Peyer's patch (tissue), 4 donors: ENCODE measurements at regions not wholly inside any gene's neighbourhood (a gene's known extent, or its start where the extent isn't known, plus 50 kb on each side); places are given as distances from the start of the nearest gene placed in this dataset.

Source experiments
- POLR2A ChIP-seq, 2 donors: fragments of 450-650 bp; IDR thresholded peaks; one replicate each; pipeline ENCODE4 v1.5.1; 2017; ENCODE audit warnings: antibody characterized with exemption in 2 of 2, mild to moderate bottlenecking in 2 of 2, moderate library complexity in 2 of 2
- TF ChIP-seq, protein P1 (sequence below), 6 experiments: fragments of 450-650 bp in 4 of 6; fragments of 200-600 bp in 2 of 6; sonication (generic) in 1 of 6; IDR thresholded peaks; one replicate each; pipeline ENCODE4 v1.5.1; 2017 to 2019; ENCODE audit warnings: antibody characterized with exemption in 6 of 6, mild to moderate bottlenecking in 3 of 6, moderate library complexity in 1 of 6

DNA sequence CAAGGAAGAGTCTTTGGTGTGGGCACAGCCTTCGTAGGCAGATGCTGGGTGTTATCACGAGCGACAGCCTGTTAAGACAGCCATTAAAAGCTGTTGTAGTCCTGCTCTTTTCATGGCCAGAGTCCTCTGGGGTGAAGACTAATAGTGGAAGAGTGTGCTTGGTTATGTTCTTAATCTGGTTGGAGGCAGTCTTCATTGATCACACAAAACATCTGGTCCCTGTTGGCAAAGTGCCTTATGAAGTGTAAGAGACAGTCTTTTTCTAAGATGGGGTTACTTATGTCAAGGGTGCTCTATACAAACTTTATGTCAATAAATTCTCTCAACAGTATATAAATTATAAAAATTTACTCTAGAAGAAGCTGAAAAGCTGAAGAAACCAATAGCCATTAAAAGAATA, 280.4 kb downstream of the CAAP1 start:
- TF ChIP-seq, protein P1, sequence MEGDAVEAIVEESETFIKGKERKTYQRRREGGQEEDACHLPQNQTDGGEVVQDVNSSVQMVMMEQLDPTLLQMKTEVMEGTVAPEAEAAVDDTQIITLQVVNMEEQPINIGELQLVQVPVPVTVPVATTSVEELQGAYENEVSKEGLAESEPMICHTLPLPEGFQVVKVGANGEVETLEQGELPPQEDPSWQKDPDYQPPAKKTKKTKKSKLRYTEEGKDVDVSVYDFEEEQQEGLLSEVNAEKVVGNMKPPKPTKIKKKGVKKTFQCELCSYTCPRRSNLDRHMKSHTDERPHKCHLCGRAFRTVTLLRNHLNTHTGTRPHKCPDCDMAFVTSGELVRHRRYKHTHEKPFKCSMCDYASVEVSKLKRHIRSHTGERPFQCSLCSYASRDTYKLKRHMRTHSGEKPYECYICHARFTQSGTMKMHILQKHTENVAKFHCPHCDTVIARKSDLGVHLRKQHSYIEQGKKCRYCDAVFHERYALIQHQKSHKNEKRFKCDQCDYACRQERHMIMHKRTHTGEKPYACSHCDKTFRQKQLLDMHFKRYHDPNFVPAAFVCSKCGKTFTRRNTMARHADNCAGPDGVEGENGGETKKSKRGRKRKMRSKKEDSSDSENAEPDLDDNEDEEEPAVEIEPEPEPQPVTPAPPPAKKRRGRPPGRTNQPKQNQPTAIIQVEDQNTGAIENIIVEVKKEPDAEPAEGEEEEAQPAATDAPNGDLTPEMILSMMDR (IDR thresholded peaks at IDR 0.05), result no peak
- no peak for TF ChIP-seq POLR2A (IDR thresholded peaks at IDR 0.05)
